ENCODE measurements at regions not wholly inside any gene's neighbourhood (a gene's known extent, or its start where the extent isn't known, plus 50 kb on each side); places are given as distances from the start of the nearest gene placed in this dataset.

GRCh38 chr2:9150568-9150900 lies 56.1 kb upstream of the ASAP2 start:
- TF ChIP-seq POLR2AphosphoS5 (IDR thresholded peaks at IDR 0.05) (no peak), EP300 (IDR thresholded peaks at IDR 0.05) (no peak), POLR2A (IDR thresholded peaks at IDR 0.05; ENCODE audit: low read depth) (no peak)
- TF ChIP-seq, protein P1, sequence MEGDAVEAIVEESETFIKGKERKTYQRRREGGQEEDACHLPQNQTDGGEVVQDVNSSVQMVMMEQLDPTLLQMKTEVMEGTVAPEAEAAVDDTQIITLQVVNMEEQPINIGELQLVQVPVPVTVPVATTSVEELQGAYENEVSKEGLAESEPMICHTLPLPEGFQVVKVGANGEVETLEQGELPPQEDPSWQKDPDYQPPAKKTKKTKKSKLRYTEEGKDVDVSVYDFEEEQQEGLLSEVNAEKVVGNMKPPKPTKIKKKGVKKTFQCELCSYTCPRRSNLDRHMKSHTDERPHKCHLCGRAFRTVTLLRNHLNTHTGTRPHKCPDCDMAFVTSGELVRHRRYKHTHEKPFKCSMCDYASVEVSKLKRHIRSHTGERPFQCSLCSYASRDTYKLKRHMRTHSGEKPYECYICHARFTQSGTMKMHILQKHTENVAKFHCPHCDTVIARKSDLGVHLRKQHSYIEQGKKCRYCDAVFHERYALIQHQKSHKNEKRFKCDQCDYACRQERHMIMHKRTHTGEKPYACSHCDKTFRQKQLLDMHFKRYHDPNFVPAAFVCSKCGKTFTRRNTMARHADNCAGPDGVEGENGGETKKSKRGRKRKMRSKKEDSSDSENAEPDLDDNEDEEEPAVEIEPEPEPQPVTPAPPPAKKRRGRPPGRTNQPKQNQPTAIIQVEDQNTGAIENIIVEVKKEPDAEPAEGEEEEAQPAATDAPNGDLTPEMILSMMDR (IDR thresholded peaks at IDR 0.05): no peak
- intact Hi-C loops (cut with DNase I): no loop called here
- H3K4me3 ChIP-seq: no peak overlapping the region
- H3K36me3 ChIP-seq: no peaks in the 10 kb centered on the region
- DNase-seq (ENCODE audit: extremely low spot score): no peak
- H3K9me3 ChIP-seq: no peaks in the 10 kb centered on the region
- no CpG with 5 or more reads among the region's 7 CpGs for WGBS
- H3K27ac ChIP-seq (replicated peaks in 1 of 4): no peak overlapping the region
- no peaks in the 10 kb centered on the region for H3K27me3 ChIP-seq
- peaks cover 5 to 12% (median 11%) of the 10 kb centered on the region in 4 donors for H3K4me1 ChIP-seq

DNA sequence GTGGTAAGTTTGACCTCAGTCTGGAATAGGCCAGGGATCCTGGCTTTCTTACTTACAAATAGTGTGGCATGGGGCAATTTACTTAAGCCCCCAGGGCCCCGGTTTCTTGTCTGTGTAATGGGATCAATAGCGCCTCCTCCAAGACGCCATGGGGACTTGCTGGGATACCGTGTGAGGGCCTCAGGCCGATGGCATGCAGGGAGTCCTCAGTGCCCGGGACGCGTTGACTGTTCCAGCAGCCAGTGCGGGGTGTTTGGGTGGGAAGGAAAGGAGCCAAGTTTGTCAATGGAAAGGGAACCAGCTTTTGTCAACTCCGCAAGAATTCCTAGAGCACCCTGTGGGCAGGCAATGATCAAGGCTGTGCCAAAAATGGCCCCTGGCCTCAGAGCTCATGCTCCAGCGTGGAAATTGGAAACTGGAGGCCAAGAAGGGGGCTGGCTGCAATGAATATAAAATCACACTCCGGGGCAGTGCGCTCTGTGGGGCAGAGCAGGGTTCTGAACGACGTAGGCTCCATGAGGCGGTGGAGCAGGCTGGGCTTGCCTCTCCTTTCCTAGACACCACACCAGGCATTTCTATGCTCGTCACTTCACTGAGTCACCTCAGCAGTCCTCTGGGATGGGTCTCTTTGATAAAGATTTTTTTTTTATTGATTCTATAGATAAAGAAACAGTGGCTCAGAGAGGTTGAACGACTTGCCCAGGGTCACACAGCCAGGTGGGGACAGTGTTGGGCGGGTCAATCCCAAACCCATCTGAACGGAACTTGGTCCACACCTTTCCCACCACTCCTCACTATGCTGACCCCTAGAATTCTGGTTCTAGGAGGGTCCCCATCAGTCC lies 56.7 kb upstream of the ASAP2 start:
- Histone ChIP-seq H3K4me3 (no peak overlapping the region), H3K27me3 (no peaks in the 10 kb centered on the region), H3K4me1 (peaks cover 5 to 16% (median 15%) of the 10 kb centered on the region in 4 donors), H3K27ac (replicated peaks in 1 of 4) (no peak overlapping the region), H3K9me3 (no peaks in the 10 kb centered on the region), H3K36me3 (no peaks in the 10 kb centered on the region)
- no peak for DNase-seq (ENCODE audit: extremely low spot score)
- TF ChIP-seq POLR2A (IDR thresholded peaks at IDR 0.05; ENCODE audit: low read depth): no peak
- no peak for TF ChIP-seq EP300 (IDR thresholded peaks at IDR 0.05)
- no peak for TF ChIP-seq POLR2AphosphoS5 (IDR thresholded peaks at IDR 0.05)
- 92% methylated on average over 15 of the region's 20 CpGs for WGBS
- intact Hi-C loops (cut with DNase I): loop anchor here (5.0 kb wide), 1 partner anchor 47 kb away; no protein-coding TSS in a partner anchor

DNA sequence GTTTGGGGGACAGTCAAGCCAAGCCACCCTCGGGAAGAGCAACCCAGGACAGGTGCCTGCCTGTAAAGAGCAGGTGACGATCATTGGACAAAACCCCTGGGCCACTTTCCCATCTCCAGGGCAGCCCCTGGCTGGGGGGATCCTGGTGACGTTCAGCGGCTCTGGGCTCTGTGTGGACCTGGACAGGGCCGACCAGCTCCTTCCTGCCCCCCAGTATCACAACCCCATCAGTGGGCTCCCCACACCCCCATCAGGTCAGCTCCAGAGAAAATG lies 57.3 kb upstream of the ASAP2 start:
- no peaks in the 10 kb centered on the region for H3K9me3 ChIP-seq
- H3K27ac ChIP-seq (replicated peaks in 1 of 4): no peak overlapping the region
- DNase-seq (ENCODE audit: extremely low spot score): no peak
- peaks cover 5 to 22% (median 21%) of the 10 kb centered on the region in 4 donors for H3K4me1 ChIP-seq
- TF ChIP-seq EP300 (IDR thresholded peaks at IDR 0.05) (no peak), POLR2AphosphoS5 (IDR thresholded peaks at IDR 0.05) (no peak), POLR2A (IDR thresholded peaks at IDR 0.05; ENCODE audit: low read depth) (no peak)
- TF ChIP-seq, protein P1 (IDR thresholded peaks at IDR 0.05): no peak
- 100% methylated on average over 1 of the region's 5 CpGs for WGBS
- no peaks in the 10 kb centered on the region for H3K36me3 ChIP-seq
- intact Hi-C loops (cut with DNase I): loop anchor here (5.0 kb wide), 1 partner anchor 48 kb away; no protein-coding TSS in a partner anchor
- H3K4me3 ChIP-seq: no peak overlapping the region
- H3K27me3 ChIP-seq: no peaks in the 10 kb centered on the region

DNA sequence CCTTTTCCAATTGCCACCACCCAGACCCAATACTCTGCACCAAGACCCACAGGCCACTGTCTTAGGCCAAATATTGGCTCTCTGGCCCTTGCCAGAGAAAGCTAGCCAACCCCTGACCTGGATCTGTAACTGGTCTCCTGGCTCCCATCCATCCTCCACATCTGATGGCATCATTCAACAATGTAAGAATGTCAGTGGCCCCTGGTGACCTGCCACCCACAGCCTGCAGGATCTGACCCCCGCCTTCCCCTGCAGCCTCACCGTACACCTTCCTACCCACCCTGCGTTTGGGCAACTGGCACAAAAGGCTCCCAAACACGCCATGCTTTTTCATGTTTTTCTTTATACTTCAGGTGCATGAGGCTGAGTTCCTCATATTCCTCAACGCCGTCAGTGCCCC lies 60.0 kb upstream of the ASAP2 start:
- DNase-seq (ENCODE audit: extremely low spot score): no peak
- Histone ChIP-seq H3K27ac (replicated peaks in 1 of 4) (no peak overlapping the region), H3K4me1 (peaks cover 10 to 31% (median 28%) of the 10 kb centered on the region in 4 donors), H3K27me3 (no peaks in the 10 kb centered on the region), H3K9me3 (no peaks in the 10 kb centered on the region), H3K36me3 (no peaks in the 10 kb centered on the region), H3K4me3 (no peak overlapping the region)
- WGBS: 93% methylated on average over 6 of the region's 6 CpGs
- no peak for TF ChIP-seq EP300 (IDR thresholded peaks at IDR 0.05)
- TF ChIP-seq POLR2AphosphoS5 (IDR thresholded peaks at IDR 0.05): no peak
- TF ChIP-seq, protein P1 (IDR thresholded peaks at IDR 0.05): no peak
- no peak for TF ChIP-seq POLR2A (IDR thresholded peaks at IDR 0.05; ENCODE audit: low read depth)
- intact Hi-C loops (cut with DNase I): loop anchor here (5.0 kb wide), 1 partner anchor 51 kb away; no protein-coding TSS in a partner anchor

DNA sequence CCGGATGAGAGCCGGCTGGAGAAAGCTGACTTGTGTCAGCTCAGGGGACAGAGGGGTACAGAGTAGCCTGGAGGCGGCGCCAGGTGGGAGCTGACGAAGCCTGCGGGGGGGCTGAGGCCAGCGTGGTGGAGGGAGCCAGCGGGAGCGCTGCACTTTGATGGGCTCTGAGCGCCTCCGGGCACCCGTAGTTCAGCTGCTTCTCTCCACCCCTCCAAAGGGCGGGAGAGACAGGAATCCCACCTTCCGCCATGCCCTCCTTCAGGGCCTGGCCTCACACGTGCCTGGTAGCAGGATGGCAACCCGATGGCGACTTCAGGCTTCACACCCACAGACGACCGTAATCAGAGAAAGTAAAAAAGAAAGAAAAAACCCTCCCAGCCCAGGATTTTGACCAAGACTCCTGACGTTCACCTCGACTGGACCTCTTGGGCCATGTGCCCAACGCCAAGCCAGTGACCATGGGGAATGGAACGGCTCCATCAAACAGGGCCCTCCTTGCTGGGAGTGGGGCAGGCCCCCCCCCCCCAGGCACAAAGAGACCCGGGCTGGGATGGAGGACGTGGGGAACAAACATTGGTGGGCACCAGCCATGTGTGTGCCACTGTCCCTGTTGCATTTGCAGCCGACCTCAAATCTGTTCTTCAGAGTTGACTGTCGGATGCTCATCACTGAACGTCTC lies 60.7 kb upstream of the ASAP2 start:
- TF ChIP-seq POLR2A (IDR thresholded peaks at IDR 0.05; ENCODE audit: low read depth) (no peak), POLR2AphosphoS5 (IDR thresholded peaks at IDR 0.05) (no peak), EP300 (IDR thresholded peaks at IDR 0.05) (no peak)
- TF ChIP-seq, protein P1 (IDR thresholded peaks at IDR 0.05): no peak
- intact Hi-C loops (cut with DNase I): loop anchor here (5.0 kb wide), 1 partner anchor 51 kb away; no protein-coding TSS in a partner anchor
- whole genome bisulfite sequencing: 89% methylated on average over 26 of the region's 28 CpGs
- DNase-seq (ENCODE audit: extremely low spot score): no peak
- no peak overlapping the region for H3K4me3 ChIP-seq
- H3K27me3 ChIP-seq: no peaks in the 10 kb centered on the region
- H3K36me3 ChIP-seq: no peaks in the 10 kb centered on the region
- no peak overlapping the region for H3K27ac ChIP-seq (replicated peaks in 1 of 4)
- H3K9me3 ChIP-seq: no peaks in the 10 kb centered on the region
- H3K4me1 ChIP-seq: peaks cover 10 to 31% (median 28%) of the 10 kb centered on the region in 4 donors

All from esophagus muscularis mucosa (tissue), 4 donors.